HCT116 (cell line): ENCODE measurements at regions not wholly inside any gene's neighbourhood (a gene's known extent, or its start where the extent isn't known, plus 50 kb on each side); places are given as distances from the start of the nearest gene placed in this dataset.

Experiments used
- ATAC-seq: fragments of 200-7000 bp; cut with Tn5 transposase; 2 replicates; pipeline ENCODE4 v1.9.1; 2020; ENCODE audit warnings: mild to moderate bottlenecking, moderate library complexity
- BruUV-seq: library from RNA; stranded (reverse); fragments of 400-500 nt; replicated peaks from 2 replicates; lab custom pipeline; 2021; lab: Mats Ljungman, UMichigan
- CTCF ChIA-PET: fragments of 300-600 bp; sonication (Branson Sonifier 250); formaldehyde crosslinking; loops from one replicate; lab custom pipeline; 2021; ENCODE audit warnings: antibody characterized with exemption; lab: Charles Lee
- POLR2A ChIA-PET: fragments of 300-600, 350-600 bp; sonication (Branson Sonifier 250); formaldehyde crosslinking; loops from one replicate; lab custom pipeline; 2021; ENCODE audit warnings: antibody characterized with exemption; lab: Charles Lee
- RAD21 ChIA-PET, 2 experiments: fragments of 300-600 bp; sonication (Branson Sonifier 250); formaldehyde crosslinking; loops; one replicate each; lab custom pipeline; 2023; ENCODE audit warnings: low total read pairs in 2 of 2; ENCODE audit not compliant: uncharacterized antibody in 2 of 2, unreplicated experiment in 2 of 2, low non-redundant PET in 1 of 2; lab: Charles Lee
- DNase-seq: peaks from one replicate; pipeline ENCODE4 v3.0.0-alpha.2; 2010; ENCODE audit warnings: low read depth, low spot score
- H2AFZ ChIP-seq: fragments of 200-600 bp; shearing (Covaris generic), sonication (generic); 2 replicates; pipeline ENCODE4 v1.6.1; 2017; ENCODE audit warnings: low read depth, mixed run types, mixed read lengths, antibody characterized with exemption, low read length; ENCODE audit not compliant: poor library complexity, severe bottlenecking
- H3K27ac ChIP-seq: 2 replicates; pipeline ENCODE4 v1.5.1; 2012; ENCODE audit warnings: low read depth, low read length
- H3K27me3 ChIP-seq: fragments of 200-600 bp; sonication (generic); 2 replicates; pipeline ENCODE4 v1.6.1; 2016; ENCODE audit warnings: mixed run types, low read length, mixed read lengths; ENCODE audit not compliant: insufficient read depth
- H3K36me3 ChIP-seq, 2 experiments: fragments of 200-500 bp in 1 of 2; fragments of 200-600 bp in 1 of 2; sonication (Bioruptor generic) in 1 of 2; sonication (generic) in 1 of 2; 2 replicates each; pipeline versions ENCODE4 v1.5.1 to v1.6.1; 2014 to 2016; ENCODE audit warnings: low read length in 2 of 2, inconsistent platforms in 1 of 2, mixed read lengths in 1 of 2, mixed run types in 1 of 2; ENCODE audit not compliant: insufficient read depth in 2 of 2, control insufficient read depth in 1 of 2
- H3K4me1 ChIP-seq, 2 experiments: fragments of 200-600 bp in 1 of 2; sonication (generic) in 1 of 2; 2 replicates each; pipeline versions ENCODE4 v1.5.1 to v1.6.1; 2012 to 2017; ENCODE audit warnings: low read length in 2 of 2, inconsistent platforms in 1 of 2, mild to moderate bottlenecking in 1 of 2, mixed read lengths in 1 of 2, mixed run types in 1 of 2, moderate library complexity in 1 of 2; ENCODE audit not compliant: insufficient read depth in 2 of 2, control insufficient read depth in 1 of 2
- H3K4me2 ChIP-seq: fragments of 200-600 bp; sonication (generic); 2 replicates; pipeline ENCODE4 v1.6.1; 2017; ENCODE audit warnings: mixed run types, low read length, mixed read lengths
- H3K4me3 ChIP-seq, 2 experiments: fragments of 200-600 bp in 1 of 2; sonication (generic) in 1 of 2; replicated peaks in 1 of 2; 2 replicates each; pipeline ENCODE4 v1.5.1; 2011 to 2016; ENCODE audit warnings: low read length in 2 of 2, control low read depth in 1 of 2, low read depth in 1 of 2, mild to moderate bottlenecking in 1 of 2, mixed read lengths in 1 of 2, mixed run types in 1 of 2
- H3K79me2 ChIP-seq: fragments of 200-600 bp; sonication (generic); 2 replicates; pipeline ENCODE4 v1.6.1; 2017; ENCODE audit warnings: mild to moderate bottlenecking, mixed run types, low read length, moderate library complexity, mixed read lengths; ENCODE audit not compliant: insufficient read depth
- H3K9ac ChIP-seq: fragments of 200-600 bp; sonication (generic); 2 replicates; pipeline ENCODE4 v1.6.1; 2016; ENCODE audit warnings: low read length, mixed read lengths
- H3K9me2 ChIP-seq: fragments of 200-600 bp; sonication (generic), shearing (Covaris generic); 2 replicates; pipeline ENCODE4 v1.6.1; 2017; ENCODE audit warnings: mixed run types, mild to moderate bottlenecking, moderate library complexity; ENCODE audit not compliant: insufficient read depth
- H3K9me3 ChIP-seq, 2 experiments: fragments of 200-500 bp in 1 of 2; fragments of 200-600 bp in 1 of 2; sonication (Bioruptor generic) in 1 of 2; sonication (generic) in 1 of 2; 2 replicates each; pipeline ENCODE4 v1.6.1; 2014 to 2017; ENCODE audit warnings: low read length in 2 of 2, mixed read lengths in 2 of 2, inconsistent platforms in 1 of 2, low read depth in 1 of 2, mild to moderate bottlenecking in 1 of 2, mixed run types in 1 of 2, moderate library complexity in 1 of 2; ENCODE audit not compliant: control insufficient read depth in 1 of 2, insufficient read depth in 1 of 2
- H4K20me1 ChIP-seq: fragments of 200-600 bp; sonication (generic), shearing (Covaris generic); 2 replicates; pipeline ENCODE4 v1.6.1; 2017; ENCODE audit warnings: mixed run types, mild to moderate bottlenecking, moderate library complexity; ENCODE audit not compliant: insufficient read depth
- CBX3 ChIP-seq: IDR thresholded peaks from 2 replicates; pipeline ENCODE4 v1.6.1; 2012; ENCODE audit warnings: low read depth
- CEBPB ChIP-seq: IDR thresholded peaks from 2 replicates; pipeline ENCODE4 v1.6.1; 2012; ENCODE audit warnings: low read depth
- CTCF ChIP-seq, 3 experiments: fragments of 200-600 bp in 1 of 3; sonication (generic) in 1 of 3; IDR thresholded peaks in 2 of 3; conservative IDR thresholded peaks in 1 of 3; 2 replicates each; pipeline ENCODE4 v1.5.1; 2012 to 2017; ENCODE audit warnings: low read depth in 2 of 3, low read length in 2 of 3, antibody characterized with exemption in 1 of 3, borderline replicate concordance in 1 of 3, control low read depth in 1 of 3, mild to moderate bottlenecking in 1 of 3, mixed read lengths in 1 of 3, mixed run types in 1 of 3, moderate library complexity in 1 of 3; ENCODE audit not compliant: insufficient read depth in 1 of 3
- ELF1 ChIP-seq: IDR thresholded peaks from 2 replicates; pipeline ENCODE4 v1.6.1; 2012; ENCODE audit warnings: low read depth, borderline replicate concordance
- EZH2 ChIP-seq: fragments of 200-600 bp; sonication (generic); IDR thresholded peaks from 2 replicates; pipeline ENCODE4 v1.6.1; 2017; ENCODE audit warnings: antibody characterized with exemption, mixed run types
- EZH2phosphoT487 ChIP-seq: fragments of 200-600 bp; IDR thresholded peaks from 2 replicates; pipeline ENCODE4 v1.6.1; 2018; ENCODE audit warnings: antibody characterized with exemption, borderline replicate concordance
- FOSL1 ChIP-seq: IDR thresholded peaks from 2 replicates; pipeline ENCODE4 v1.6.1; 2012; ENCODE audit warnings: low read depth
- JUND ChIP-seq: IDR thresholded peaks from 2 replicates; pipeline ENCODE4 v1.6.1; 2012
- POLR2A ChIP-seq: IDR thresholded peaks from 2 replicates; pipeline ENCODE4 v1.7.0; 2011; ENCODE audit warnings: borderline replicate concordance; ENCODE audit not compliant: insufficient read depth, insufficient read length; ENCODE audit errors: extremely low read depth
- RAD21 ChIP-seq: IDR thresholded peaks from 2 replicates; pipeline ENCODE4 v1.6.1; 2012; ENCODE audit warnings: low read depth, mild to moderate bottlenecking
- SIN3A ChIP-seq: IDR thresholded peaks from 2 replicates; pipeline ENCODE4 v1.6.1; 2012; ENCODE audit warnings: low read depth
- SP1 ChIP-seq: IDR thresholded peaks from 2 replicates; pipeline ENCODE4 v1.6.1; 2012; ENCODE audit warnings: low read depth
- TCF7L2 ChIP-seq: IDR thresholded peaks from 2 replicates; pipeline ENCODE4 v1.7.0; 2011; ENCODE audit warnings: borderline replicate concordance, inconsistent platforms; ENCODE audit not compliant: insufficient read depth, insufficient read length; ENCODE audit errors: extremely low read depth
- ZBTB33 ChIP-seq: IDR thresholded peaks from 2 replicates; pipeline ENCODE4 v1.6.1; 2011; ENCODE audit warnings: mild to moderate bottlenecking, low read length, moderate library complexity; ENCODE audit not compliant: insufficient replicate concordance; ENCODE audit errors: extremely low read depth
- ZFX ChIP-seq: fragments of 450-650 bp; IDR thresholded peaks from 2 replicates; pipeline ENCODE4 v1.6.1; 2017
- ZNF274 ChIP-seq: fragments of 200-500 bp; sonication (Bioruptor generic); IDR thresholded peaks from 2 replicates; pipeline ENCODE4 v1.6.1; 2014; ENCODE audit warnings: mild to moderate bottlenecking, low read depth, low read length, inconsistent platforms
- intact Hi-C: fragments of 100-400 bp; cut with micrococcal nuclease; formaldehyde crosslinking; loops from 2 replicates; pipeline ENCODE4 v1.10.0; 2022
- TF ChIP-seq, protein P1 (sequence below): IDR thresholded peaks from 2 replicates; pipeline ENCODE4 v1.6.1; 2012; ENCODE audit warnings: low read depth

DNA sequence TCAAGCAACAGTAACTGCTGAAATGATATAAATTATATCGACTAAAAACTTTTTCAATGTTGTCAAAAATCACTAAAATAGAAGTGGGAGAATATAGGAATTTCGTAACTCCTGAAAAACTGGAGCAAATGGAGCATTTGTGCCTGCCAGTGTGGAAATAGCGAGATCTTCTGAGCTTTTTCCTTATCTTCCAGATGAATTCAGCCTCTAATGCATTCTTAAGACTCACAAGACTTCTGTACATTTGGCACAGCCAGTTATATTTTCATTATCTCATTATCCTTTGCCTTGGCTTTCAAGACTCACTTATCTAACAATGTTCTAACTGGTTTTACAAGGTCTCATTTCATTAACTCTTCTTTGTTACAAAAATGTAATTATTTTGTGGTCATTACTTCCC is 252.4 kb downstream of the GXYLT1 start:
- no peaks in the 10 kb centered on the region for H3K36me3 ChIP-seq
- no peaks in the 10 kb centered on the region for H3K9me3 ChIP-seq
- TF ChIP-seq EZH2 (no peak), RAD21 (no peak), SP1 (no peak), CEBPB (no peak), JUND (no peak), ELF1 (no peak), CTCF (IDR thresholded peaks at IDR 0.05 in 2 of 3, conservative IDR thresholded peaks at IDR 0.05 in 1 of 3; ENCODE audit: borderline replicate concordance in 1 of 3, insufficient read depth in 1 of 3, low read depth in 2 of 3, low read length in 2 of 3) (no peak), TCF7L2 (no peak), SIN3A (no peak), ZBTB33 (no peak), ZNF274 (no peak), EZH2phosphoT487 (no peak), ZFX (no peak), FOSL1 (no peak), POLR2A (no peak), CBX3 (no peak)
- TF ChIP-seq, protein P1, sequence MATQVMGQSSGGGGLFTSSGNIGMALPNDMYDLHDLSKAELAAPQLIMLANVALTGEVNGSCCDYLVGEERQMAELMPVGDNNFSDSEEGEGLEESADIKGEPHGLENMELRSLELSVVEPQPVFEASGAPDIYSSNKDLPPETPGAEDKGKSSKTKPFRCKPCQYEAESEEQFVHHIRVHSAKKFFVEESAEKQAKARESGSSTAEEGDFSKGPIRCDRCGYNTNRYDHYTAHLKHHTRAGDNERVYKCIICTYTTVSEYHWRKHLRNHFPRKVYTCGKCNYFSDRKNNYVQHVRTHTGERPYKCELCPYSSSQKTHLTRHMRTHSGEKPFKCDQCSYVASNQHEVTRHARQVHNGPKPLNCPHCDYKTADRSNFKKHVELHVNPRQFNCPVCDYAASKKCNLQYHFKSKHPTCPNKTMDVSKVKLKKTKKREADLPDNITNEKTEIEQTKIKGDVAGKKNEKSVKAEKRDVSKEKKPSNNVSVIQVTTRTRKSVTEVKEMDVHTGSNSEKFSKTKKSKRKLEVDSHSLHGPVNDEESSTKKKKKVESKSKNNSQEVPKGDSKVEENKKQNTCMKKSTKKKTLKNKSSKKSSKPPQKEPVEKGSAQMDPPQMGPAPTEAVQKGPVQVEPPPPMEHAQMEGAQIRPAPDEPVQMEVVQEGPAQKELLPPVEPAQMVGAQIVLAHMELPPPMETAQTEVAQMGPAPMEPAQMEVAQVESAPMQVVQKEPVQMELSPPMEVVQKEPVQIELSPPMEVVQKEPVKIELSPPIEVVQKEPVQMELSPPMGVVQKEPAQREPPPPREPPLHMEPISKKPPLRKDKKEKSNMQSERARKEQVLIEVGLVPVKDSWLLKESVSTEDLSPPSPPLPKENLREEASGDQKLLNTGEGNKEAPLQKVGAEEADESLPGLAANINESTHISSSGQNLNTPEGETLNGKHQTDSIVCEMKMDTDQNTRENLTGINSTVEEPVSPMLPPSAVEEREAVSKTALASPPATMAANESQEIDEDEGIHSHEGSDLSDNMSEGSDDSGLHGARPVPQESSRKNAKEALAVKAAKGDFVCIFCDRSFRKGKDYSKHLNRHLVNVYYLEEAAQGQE, result no peak
- H3K9ac ChIP-seq, result no peak overlapping the region
- H3K4me3 ChIP-seq, result no peak overlapping the region
- ChIA-PET CTCF (no interaction called here), RAD21 (no interaction called here), POLR2A (no interaction called here)
- no peak overlapping the region for H3K27ac ChIP-seq
- BruUV-seq, result no TSS peak
- no peaks in the 10 kb centered on the region for H4K20me1 ChIP-seq
- H3K4me2 ChIP-seq, result no peak overlapping the region
- ATAC-seq (no peak), DNase-seq (no peak)
- no peak overlapping the region for H2AFZ ChIP-seq
- no peaks in the 10 kb centered on the region for H3K4me1 ChIP-seq
- H3K9me2 ChIP-seq, result no peaks in the 10 kb centered on the region
- intact Hi-C loops, result no loop called here
- no peaks in the 10 kb centered on the region for H3K27me3 ChIP-seq
- H3K79me2 ChIP-seq, result no peaks in the 10 kb centered on the region
